NOMO-1 treated with DMSO at 0.1 percent for 48 hours (cell line): ENCODE measurements at regions not wholly inside any gene's neighbourhood (a gene's known extent, or its start where the extent isn't known, plus 50 kb on each side); places are given as distances from the start of the nearest gene placed in this dataset.
"Not testable (repeated sequence)": the region's sequence is repeated elsewhere in the genome, so short reads cannot be mapped to it uniquely, and the experiment has no call there.

Experiments
- DNase-seq: peaks from one replicate; lab custom pipeline; 2025; ENCODE audit not compliant: unreplicated experiment; lab: John Stamatoyannopoulos, UW

DNA sequence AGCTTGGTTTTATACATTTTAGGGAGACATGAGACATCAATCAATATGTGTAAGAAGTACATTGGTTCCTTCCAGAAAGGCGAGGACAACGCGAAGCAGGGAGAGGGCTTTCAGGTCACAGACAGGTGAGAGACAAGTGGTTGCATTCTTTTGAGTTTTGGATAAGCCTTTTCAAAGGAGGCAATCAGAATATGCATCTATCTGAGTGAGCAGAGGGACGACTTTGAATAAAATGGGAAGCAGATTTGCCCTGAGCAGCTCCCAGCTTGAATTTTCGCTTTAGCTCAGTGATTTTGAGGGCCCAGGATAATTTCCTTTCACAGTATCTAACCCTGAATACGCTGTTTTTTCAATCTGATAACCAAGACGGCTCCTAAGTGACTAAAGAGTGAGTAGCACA lies 82.5 kb upstream of the MYO3A start:
- DNase-seq = no peak

DNA sequence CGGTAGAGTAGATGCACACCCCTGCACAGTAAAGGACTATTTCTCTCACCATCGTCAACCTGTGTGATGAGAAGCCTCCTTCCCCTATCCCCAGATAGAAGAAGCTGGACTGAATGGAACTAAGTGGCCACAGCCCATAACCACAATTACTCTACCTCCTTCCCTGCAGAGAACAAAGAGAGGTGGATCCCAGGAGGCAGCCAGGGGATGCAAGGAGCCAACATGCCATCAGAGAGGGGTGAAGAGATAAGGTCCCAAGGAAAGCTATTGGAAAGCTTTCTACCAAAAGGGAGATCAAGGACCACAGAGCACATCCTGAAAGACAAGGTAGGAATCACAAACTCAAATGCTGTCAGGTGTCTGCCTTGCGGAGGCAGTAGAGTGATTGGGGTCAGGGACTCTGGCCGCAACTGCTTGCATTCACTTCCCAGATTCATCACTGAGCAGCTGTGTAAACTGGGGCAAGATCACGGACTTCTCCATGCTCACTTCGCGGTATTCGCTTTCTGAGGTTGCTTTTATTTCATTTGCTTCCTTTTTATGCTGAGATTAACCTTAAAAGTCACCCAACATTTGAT lies 81.6 kb upstream of the MYO3A start:
- DNase-seq = no peak

DNA sequence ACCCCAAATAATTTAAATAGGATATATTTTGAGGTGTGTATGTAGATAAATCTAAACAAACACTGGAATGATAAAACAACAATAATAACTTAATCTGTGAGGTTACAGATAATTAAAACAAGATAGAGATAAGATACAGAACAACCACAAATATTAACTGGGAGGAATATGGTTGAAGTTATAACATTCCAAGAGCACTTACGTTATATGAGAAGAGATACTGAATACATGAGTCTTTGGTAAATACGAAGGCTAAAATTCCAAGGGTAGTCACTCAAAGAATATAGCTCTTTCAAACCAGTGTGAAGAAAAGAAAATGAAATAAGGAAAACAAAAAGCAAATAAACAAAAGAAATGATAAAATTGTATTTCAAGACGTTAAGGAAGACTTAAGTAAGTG lies 76.0 kb upstream of the MYO3A start:
- no peak for DNase-seq

DNA sequence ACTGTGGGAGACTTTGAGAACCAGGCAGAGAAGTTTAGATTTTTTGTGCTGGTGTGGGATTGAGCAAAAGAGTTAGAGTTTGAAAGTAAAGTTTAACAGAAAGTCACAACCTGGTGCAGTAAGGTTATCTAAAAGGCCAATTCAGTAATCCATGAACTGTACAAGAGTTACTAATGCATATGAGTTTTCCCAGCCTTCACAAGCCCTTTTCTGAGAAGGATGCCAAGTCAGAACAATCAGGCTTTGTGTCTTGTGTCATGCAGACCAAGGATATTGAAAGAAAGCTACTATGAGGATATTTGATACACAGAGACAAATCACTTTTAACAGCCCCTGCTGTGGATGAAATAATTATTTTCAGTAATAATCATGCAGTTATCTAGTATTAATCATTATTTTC lies 68.8 kb upstream of the MYO3A start:
- no peak for DNase-seq

DNA sequence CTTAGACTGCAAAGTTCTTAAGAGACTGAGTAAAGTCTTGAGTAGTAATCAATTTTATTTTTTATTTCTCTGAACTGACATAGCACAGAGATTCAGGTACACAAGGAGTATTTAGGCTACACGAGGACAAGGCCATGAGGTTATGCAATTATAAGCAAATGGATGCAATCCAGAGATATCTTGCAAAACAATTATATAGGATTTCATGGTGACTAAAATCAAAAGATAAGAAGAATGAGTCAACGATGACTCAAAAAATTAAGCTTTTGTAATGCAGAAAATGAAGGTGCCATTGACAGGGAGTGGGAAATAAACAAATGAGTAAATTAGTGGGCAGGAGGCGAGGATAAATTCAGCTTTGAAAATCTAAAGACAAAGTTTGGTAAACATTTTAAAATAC lies 66.7 kb upstream of the MYO3A start:
- DNase-seq = no peak

DNA sequence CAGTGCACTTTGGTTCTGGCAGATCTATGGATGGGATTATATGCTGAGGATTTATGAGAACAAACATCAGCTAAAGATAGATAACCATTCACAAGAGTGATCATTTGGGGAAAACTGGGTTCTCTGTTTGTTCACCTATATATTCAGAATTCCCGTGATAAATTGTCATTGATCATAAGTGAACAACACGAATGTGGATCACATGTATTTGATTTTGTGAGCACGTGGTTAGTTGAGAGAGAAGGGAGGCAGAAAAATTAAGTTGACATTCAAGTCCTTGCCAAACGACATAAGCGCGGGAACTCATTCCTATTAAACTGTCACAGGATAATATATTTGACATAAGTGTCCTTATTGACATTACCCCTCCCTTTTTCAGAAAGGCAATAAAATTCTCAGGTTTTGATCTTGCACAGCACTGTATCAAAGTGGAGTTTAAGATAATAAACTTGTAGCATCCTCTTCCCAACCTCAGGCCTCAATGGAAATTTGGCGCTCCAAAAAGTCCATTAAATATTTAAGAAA lies 64.9 kb upstream of the MYO3A start:
- no peak for DNase-seq

DNA sequence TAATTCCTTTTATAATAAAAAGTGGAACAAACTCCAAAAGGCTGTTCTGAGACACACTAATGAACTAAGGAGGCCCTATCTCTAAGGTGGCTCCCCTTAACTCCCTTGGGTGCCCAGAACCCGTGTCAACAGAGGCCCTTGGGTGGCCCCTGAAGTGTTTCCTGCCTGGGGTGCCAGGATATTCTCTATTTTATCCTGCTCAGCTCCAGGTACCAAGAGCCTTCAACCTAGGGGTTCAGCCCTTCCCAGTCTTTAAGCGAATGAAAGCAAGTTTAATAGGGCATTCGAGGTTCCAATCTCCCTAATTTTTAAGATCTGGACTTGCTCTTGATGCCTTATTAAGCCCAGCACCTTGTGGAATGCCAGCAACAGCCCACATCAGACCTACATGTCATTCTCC lies 64.4 kb upstream of the MYO3A start:
- DNase-seq = no peak

DNA sequence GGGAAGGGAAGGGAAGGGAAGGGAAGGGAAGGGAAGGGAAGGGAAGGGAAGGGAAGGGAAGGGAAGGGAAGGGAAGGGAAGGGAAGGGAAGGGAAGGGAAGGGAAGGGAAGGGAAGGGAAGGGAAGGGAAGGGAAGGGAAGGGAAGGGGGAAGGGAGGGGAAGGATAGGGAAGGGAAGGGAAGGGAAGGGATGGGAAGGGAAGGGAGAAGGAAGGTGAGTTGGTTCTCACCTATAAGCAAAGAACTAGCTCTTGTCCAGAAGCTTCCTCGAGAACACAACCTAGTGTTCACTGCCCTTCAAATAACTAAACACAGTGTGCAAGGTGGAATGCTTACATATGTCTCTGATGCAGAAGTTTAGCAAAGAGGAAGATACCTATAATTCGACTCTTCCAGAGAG lies 59.6 kb upstream of the MYO3A start:
- DNase-seq = not testable (repeated sequence)

DNA sequence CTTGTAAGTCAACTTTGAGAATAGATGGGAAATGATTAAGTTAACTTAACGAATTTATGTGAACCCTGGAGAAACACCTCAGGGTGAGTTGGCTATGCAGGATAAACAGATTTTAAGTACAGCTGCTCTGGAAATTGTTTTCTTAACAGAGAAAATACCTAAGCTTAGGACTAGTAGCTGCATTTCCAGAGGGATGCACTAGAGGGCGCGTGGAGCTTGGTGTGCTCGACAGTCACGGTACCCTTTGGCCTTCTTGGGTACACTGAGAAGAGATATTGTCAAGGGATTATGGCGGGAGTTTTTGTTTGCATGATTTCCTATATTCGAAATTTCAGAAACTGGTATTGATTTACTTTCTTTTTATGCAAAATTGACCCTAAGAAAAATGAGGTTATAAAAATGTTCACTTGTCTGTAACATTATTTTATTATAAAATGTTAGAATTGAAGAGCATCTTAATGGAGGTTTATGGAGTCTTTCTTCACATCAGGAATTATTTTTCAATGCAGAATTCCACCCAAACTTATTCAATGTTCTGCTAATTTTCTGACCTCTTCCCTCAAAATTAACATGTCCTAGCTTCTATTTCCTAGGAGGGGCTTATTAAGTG lies 58.4 kb upstream of the MYO3A start:
- peak; percentile 74 for DNase-seq

DNA sequence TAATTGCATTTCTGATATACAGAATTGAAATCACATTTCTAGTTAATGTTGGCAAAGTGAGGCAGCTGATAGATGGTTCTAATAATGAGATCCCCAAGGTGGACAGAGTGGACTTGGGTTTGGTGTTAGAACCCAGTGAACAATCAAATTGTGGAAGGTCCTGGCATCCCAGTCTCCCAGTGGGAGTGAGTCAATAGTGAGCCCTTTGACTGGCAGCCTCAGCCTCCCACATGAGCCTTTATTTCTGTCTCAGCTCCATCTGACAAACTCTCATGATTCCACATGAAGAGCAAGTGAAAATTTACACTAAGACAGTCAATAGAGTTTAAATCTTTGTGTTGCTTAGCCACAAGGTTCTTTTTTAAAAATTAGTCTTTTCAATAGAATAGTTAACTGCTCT lies 56.7 kb upstream of the MYO3A start:
- DNase-seq = no peak
